ENCODE measurements at regions not wholly inside any gene's neighbourhood (a gene's known extent, or its start where the extent isn't known, plus 50 kb on each side); places are given as distances from the start of the nearest gene placed in this dataset.

DNA sequence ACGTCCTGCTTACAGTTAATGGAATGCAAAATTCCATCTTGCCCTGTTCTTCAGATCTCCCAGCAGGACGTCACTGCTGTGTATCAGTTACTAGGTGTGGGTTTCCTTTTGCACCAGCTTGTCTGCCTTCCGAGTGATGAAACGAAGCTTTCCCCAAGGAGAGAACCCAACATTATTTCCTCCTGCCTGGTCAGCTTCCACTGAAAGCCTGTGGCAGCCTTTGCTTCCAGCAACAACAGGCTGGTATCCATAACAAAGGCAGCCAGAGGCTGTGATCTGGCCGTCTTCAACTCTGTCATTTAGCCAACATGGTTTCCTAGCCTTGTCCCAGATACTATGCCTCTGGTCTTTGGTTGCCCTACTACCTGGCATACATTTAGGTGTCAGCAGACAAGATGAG, 78.9 kb upstream of the HEY2 start (continued):
- TF ChIP-seq, protein P1, sequence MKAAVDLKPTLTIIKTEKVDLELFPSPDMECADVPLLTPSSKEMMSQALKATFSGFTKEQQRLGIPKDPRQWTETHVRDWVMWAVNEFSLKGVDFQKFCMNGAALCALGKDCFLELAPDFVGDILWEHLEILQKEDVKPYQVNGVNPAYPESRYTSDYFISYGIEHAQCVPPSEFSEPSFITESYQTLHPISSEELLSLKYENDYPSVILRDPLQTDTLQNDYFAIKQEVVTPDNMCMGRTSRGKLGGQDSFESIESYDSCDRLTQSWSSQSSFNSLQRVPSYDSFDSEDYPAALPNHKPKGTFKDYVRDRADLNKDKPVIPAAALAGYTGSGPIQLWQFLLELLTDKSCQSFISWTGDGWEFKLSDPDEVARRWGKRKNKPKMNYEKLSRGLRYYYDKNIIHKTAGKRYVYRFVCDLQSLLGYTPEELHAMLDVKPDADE (IDR thresholded peaks at IDR 0.05) = no peak

DNA sequence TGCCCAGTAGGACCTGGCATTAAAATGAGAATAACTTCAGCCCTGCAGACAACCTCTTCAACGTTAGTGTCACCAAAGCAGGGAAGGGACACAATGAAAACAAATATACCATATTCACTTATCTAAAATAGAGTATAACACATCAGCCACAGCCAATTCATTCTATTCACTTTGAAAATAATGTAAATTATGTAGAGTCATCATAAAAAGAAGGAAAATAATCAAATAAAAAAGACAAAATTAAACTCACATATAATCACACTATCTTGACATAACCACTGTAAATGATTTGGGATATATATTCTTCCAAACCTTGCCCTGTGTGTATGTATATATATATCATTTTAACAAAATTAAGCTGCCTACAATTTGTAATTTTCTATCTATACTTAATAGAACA, 78.1 kb upstream of the HEY2 start:
- Histone ChIP-seq H3K79me2 (replicated peaks; ENCODE audit: insufficient read depth) (no peaks in the 10 kb centered on the region), H3K4me3 (no peak overlapping the region), H3K9me2 (ENCODE audit: insufficient read depth) (peaks cover 8% of the 10 kb centered on the region), H2AFZ (no peak overlapping the region), H3K4me2 (peak overlapping the region; percentile 58), H3K27me3 (ENCODE audit: insufficient read depth) (no peaks in the 10 kb centered on the region), H3K36me3 (ENCODE audit: insufficient read depth) (no peaks in the 10 kb centered on the region; the same call in 1 of the 2 replicates), H4K20me1 (replicated peaks; ENCODE audit: insufficient read depth) (no peaks in the 10 kb centered on the region), H3F3A (replicated peaks; ENCODE audit: low read depth) (no peaks in the 10 kb centered on the region), H3K4me1 (ENCODE audit: insufficient read depth) (peaks cover 15% of the 10 kb centered on the region; the same call in 1 of the 2 replicates), H3K27ac (ENCODE audit: low read depth) (no peak overlapping the region)
- TF ChIP-seq, protein P2, sequence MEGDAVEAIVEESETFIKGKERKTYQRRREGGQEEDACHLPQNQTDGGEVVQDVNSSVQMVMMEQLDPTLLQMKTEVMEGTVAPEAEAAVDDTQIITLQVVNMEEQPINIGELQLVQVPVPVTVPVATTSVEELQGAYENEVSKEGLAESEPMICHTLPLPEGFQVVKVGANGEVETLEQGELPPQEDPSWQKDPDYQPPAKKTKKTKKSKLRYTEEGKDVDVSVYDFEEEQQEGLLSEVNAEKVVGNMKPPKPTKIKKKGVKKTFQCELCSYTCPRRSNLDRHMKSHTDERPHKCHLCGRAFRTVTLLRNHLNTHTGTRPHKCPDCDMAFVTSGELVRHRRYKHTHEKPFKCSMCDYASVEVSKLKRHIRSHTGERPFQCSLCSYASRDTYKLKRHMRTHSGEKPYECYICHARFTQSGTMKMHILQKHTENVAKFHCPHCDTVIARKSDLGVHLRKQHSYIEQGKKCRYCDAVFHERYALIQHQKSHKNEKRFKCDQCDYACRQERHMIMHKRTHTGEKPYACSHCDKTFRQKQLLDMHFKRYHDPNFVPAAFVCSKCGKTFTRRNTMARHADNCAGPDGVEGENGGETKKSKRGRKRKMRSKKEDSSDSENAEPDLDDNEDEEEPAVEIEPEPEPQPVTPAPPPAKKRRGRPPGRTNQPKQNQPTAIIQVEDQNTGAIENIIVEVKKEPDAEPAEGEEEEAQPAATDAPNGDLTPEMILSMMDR (conservative IDR thresholded peaks at IDR 0.05; ENCODE audit: low read depth in 2 of 2) = no peak
- TF ChIP-seq, protein P1 (IDR thresholded peaks at IDR 0.05) = no peak
- TF ChIP-seq STAT1 (IDR thresholded peaks at IDR 0.05; ENCODE audit: unreplicated experiment) (no peak), ZNF331 (CRISPR knock-in tag; IDR thresholded peaks at IDR 0.05; ENCODE audit: low read depth) (no peak), ZNF462 (CRISPR knock-in tag; IDR thresholded peaks at IDR 0.05) (no peak), EZH2 (IDR thresholded peaks at IDR 0.05; ENCODE audit: low read depth, unreplicated experiment) (no peak), POLR2AphosphoS5 (IDR thresholded peaks at IDR 0.05; ENCODE audit: low read depth) (no peak), EZH2phosphoT487 (IDR thresholded peaks at IDR 0.05; ENCODE audit: unreplicated experiment) (no peak)
- peaks cover 2% of the 10 kb centered on the region; the same call in 1 of the 3 replicates for H3K9me3 Mint-ChIP-seq
- peaks cover 2% of the 10 kb centered on the region for H3K27me3 Mint-ChIP-seq (ENCODE audit: insufficient read depth, low read depth, poor library complexity)
- DNase-seq (ENCODE audit: low spot score) (no peak), ATAC-seq (no peak)
- H3K27ac Mint-ChIP-seq = no peak overlapping the region
- no peak overlapping the region for H3K4me3 Mint-ChIP-seq
- H3K36me3 Mint-ChIP-seq (ENCODE audit: low read depth) = peaks cover 20% of the 10 kb centered on the region; the same call in 2 of the 3 replicates
- peaks cover 23% of the 10 kb centered on the region for H3K4me1 Mint-ChIP-seq

Data from GM23338 (cell line).